ENCODE measurements at regions not wholly inside any gene's neighbourhood (a gene's known extent, or its start where the extent isn't known, plus 50 kb on each side); places are given as distances from the start of the nearest gene placed in this dataset.

- no peak for TF ChIP-seq ATF6 (CRISPR knock-in tag; IDR thresholded peaks at IDR 0.05)
- TF ChIP-seq GRHL2 (CRISPR knock-in tag; IDR thresholded peaks at IDR 0.05; ENCODE audit: insufficient replicate concordance, severe bottlenecking): no peak
- no peak for TF ChIP-seq E2F1 (CRISPR knock-in tag; IDR thresholded peaks at IDR 0.05)
- TF ChIP-seq MYBL2 (CRISPR knock-in tag; IDR thresholded peaks at IDR 0.05): no peak
Observed at GRCh38 chr9:95809686-95810085, 65.8 kb upstream of the ERCC6L2 start (continued).

- ChIA-PET CTCF (no interaction called here), POLR2A (no interaction called here)
- ATAC-seq: no peak
Observed at GRCh38 chr9:95808011-95808410, 67.5 kb upstream of the ERCC6L2 start.

More at GRCh38 chr9:95808011-95808410, 67.5 kb upstream of the ERCC6L2 start:
- DNase-seq (ENCODE audit: low spot score): no peak
- Mint-ChIP-seq H3K9me3 (peaks cover 13% of the 10 kb centered on the region), H3K36me3 (0 out of 2 replicates have a peak, but pooled peaks cover 3% of the 10 kb centered on the region), H3K27me3 (ENCODE audit: low read depth) (no peaks in the 10 kb centered on the region; the same call in 1 of the 2 replicates), H3K4me3 (no peak overlapping the region), H3K27ac (no peak overlapping the region), H3K4me1 (peaks cover 22% of the 10 kb centered on the region)
- TF ChIP-seq ZNF423 (CRISPR knock-in tag; IDR thresholded peaks at IDR 0.05) (no peak), ZNF512 (CRISPR knock-in tag; IDR thresholded peaks at IDR 0.05; ENCODE audit: borderline replicate concordance) (no peak), ZNF138 (CRISPR knock-in tag; conservative IDR thresholded peaks at IDR 0.05) (no peak), ATF6 (CRISPR knock-in tag; IDR thresholded peaks at IDR 0.05) (no peak), E2F1 (CRISPR knock-in tag; IDR thresholded peaks at IDR 0.05) (no peak), ERG (CRISPR knock-in tag; IDR thresholded peaks at IDR 0.05) (no peak), CREB1 (CRISPR knock-in tag; IDR thresholded peaks at IDR 0.05) (no peak), ZNF281 (CRISPR knock-in tag; IDR thresholded peaks at IDR 0.05) (no peak), ATF2 (CRISPR knock-in tag; IDR thresholded peaks at IDR 0.05; ENCODE audit: borderline replicate concordance, low read depth) (no peak), PRRX2 (CRISPR knock-in tag; IDR thresholded peaks at IDR 0.05) (no peak)

Measured in WTC11 (cell line).